Esophagus muscularis mucosa (tissue), 4 donors: ENCODE measurements at regions not wholly inside any gene's neighbourhood (a gene's known extent, or its start where the extent isn't known, plus 50 kb on each side); places are given as distances from the start of the nearest gene placed in this dataset.

Source experiments
- DNase-seq: peaks from one replicate; pipeline ENCODE4 v3.0.0-alpha.2; 2017; ENCODE audit errors: extremely low spot score
- H3K27ac ChIP-seq, 4 donors: fragments of 200-600 bp; sonication (generic); replicated peaks in 1 of 4; 1 replicate in 3 of 4; 2 replicates in 1 of 4; pipeline ENCODE4 v1.5.1; 2016 to 2019; ENCODE audit warnings: mild to moderate bottlenecking in 1 of 4
- H3K27me3 ChIP-seq, 4 donors: fragments of 200-600 bp; sonication (generic); one replicate each; pipeline versions ENCODE4 v1.5.1 to v1.6.0; 2016 to 2019
- H3K36me3 ChIP-seq, 4 donors: fragments of 200-600 bp; sonication (generic); one replicate each; pipeline ENCODE4 v1.5.1; 2016 to 2019
- H3K4me1 ChIP-seq, 4 donors: fragments of 200-600 bp; sonication (generic); one replicate each; pipeline ENCODE4 v1.5.1; 2016 to 2019
- H3K4me3 ChIP-seq, 4 donors: fragments of 200-600 bp; sonication (generic); 1 replicate in 2 of 4; 2 replicates in 2 of 4; pipeline ENCODE4 v1.5.1; 2016 to 2019; ENCODE audit warnings: mild to moderate bottlenecking in 4 of 4, moderate library complexity in 1 of 4
- H3K9me3 ChIP-seq, 4 donors: fragments of 200-600 bp; sonication (generic); 1 replicate in 3 of 4; 2 replicates in 1 of 4; pipeline ENCODE4 v1.5.1; 2016 to 2019
- CTCF ChIP-seq, 3 experiments: fragments of 200-600 bp in 2 of 3; fragments of 450-650 bp in 1 of 3; sonication (generic) in 2 of 3; IDR thresholded peaks; one replicate each; pipeline ENCODE4 v1.5.1; 2017 to 2019; ENCODE audit warnings: antibody characterized with exemption in 3 of 3, mild to moderate bottlenecking in 2 of 3, moderate library complexity in 1 of 3
- EP300 ChIP-seq: sonication (generic); formaldehyde crosslinking; IDR thresholded peaks from one replicate; pipeline ENCODE4 v1.6.1; 2017; ENCODE audit warnings: antibody characterized with exemption
- POLR2A ChIP-seq: fragments of 450-650 bp; IDR thresholded peaks from one replicate; pipeline ENCODE4 v1.6.1; 2017; ENCODE audit warnings: antibody characterized with exemption, moderate library complexity, mild to moderate bottlenecking, low read depth
- POLR2AphosphoS5 ChIP-seq, 2 donors: sonication (generic); formaldehyde crosslinking; IDR thresholded peaks; one replicate each; pipeline ENCODE4 v1.6.1; 2017; ENCODE audit warnings: antibody characterized with exemption in 2 of 2
- WGBS: methylation state at CpG from one replicate; pipeline ENCODE4 v1.1.5; 2018; 5-methylcytosine and 5-hydroxymethylcytosine counted together
- intact Hi-C: fragments of 100-400 bp; cut with DNase I; formaldehyde crosslinking; loops from one replicate; pipeline ENCODE4 v1.15.1; 2023

GRCh38 chr1:103941086-103941485 lies 191.4 kb downstream of the AMY1C start:
- no peaks in the 10 kb centered on the region for H3K36me3 ChIP-seq
- no peak overlapping the region for H3K4me3 ChIP-seq
- no peak for TF ChIP-seq CTCF (IDR thresholded peaks at IDR 0.05)
- no peak for TF ChIP-seq POLR2A
- no peak for TF ChIP-seq POLR2AphosphoS5 (IDR thresholded peaks at IDR 0.05)
- no peak for TF ChIP-seq EP300
- intact Hi-C loops = no loop called here
- no peak for DNase-seq
- H3K9me3 ChIP-seq = no peaks in the 10 kb centered on the region
- H3K4me1 ChIP-seq = no peaks in the 10 kb centered on the region
- no peaks in the 10 kb centered on the region for H3K27me3 ChIP-seq
- WGBS = 49% methylated on average over 3 of the region's 3 CpGs
- H3K27ac ChIP-seq = no peak overlapping the region

GRCh38 chr1:103942029-103942428 lies 192.3 kb downstream of the AMY1C start:
- 83% methylated on average over 1 of the region's 1 CpG for WGBS
- intact Hi-C loops = no loop called here
- TF ChIP-seq CTCF (IDR thresholded peaks at IDR 0.05) (no peak), POLR2A (no peak), EP300 (no peak), POLR2AphosphoS5 (IDR thresholded peaks at IDR 0.05) (no peak)
- no peak for DNase-seq
- H3K27me3 ChIP-seq = no peaks in the 10 kb centered on the region
- H3K4me3 ChIP-seq = no peak overlapping the region
- no peaks in the 10 kb centered on the region for H3K4me1 ChIP-seq
- H3K36me3 ChIP-seq = no peaks in the 10 kb centered on the region
- no peak overlapping the region for H3K27ac ChIP-seq
- H3K9me3 ChIP-seq = no peaks in the 10 kb centered on the region

GRCh38 chr1:103945774-103946173 lies 196.1 kb downstream of the AMY1C start:
- DNase-seq = no peak
- Histone ChIP-seq H3K4me1 (no peaks in the 10 kb centered on the region), H3K4me3 (no peak overlapping the region), H3K36me3 (no peaks in the 10 kb centered on the region), H3K27me3 (no peaks in the 10 kb centered on the region), H3K9me3 (no peaks in the 10 kb centered on the region), H3K27ac (no peak overlapping the region)
- intact Hi-C loops = no loop called here
- TF ChIP-seq EP300 = no peak
- no peak for TF ChIP-seq POLR2AphosphoS5 (IDR thresholded peaks at IDR 0.05)
- no peak for TF ChIP-seq POLR2A
- no peak for TF ChIP-seq CTCF (IDR thresholded peaks at IDR 0.05)
- 53% methylated on average over 3 of the region's 3 CpGs for WGBS

- WGBS = 39% methylated on average over 3 of the region's 3 CpGs
- TF ChIP-seq POLR2A (no peak), EP300 (no peak), CTCF (IDR thresholded peaks at IDR 0.05) (no peak), POLR2AphosphoS5 (IDR thresholded peaks at IDR 0.05) (no peak)
Measured at GRCh38 chr1:103948526-103948925, 198.8 kb downstream of the AMY1C start.

GRCh38 chr1:103949779-103950178 lies 200.1 kb downstream of the AMY1C start:
- no peaks in the 10 kb centered on the region for H3K9me3 ChIP-seq
- no peaks in the 10 kb centered on the region for H3K36me3 ChIP-seq
- no peaks in the 10 kb centered on the region for H3K27me3 ChIP-seq
- no peak overlapping the region for H3K27ac ChIP-seq
- DNase-seq = no peak
- TF ChIP-seq CTCF (IDR thresholded peaks at IDR 0.05) (no peak), EP300 (no peak), POLR2AphosphoS5 (IDR thresholded peaks at IDR 0.05) (no peak), POLR2A (no peak)
- H3K4me1 ChIP-seq = no peaks in the 10 kb centered on the region
- intact Hi-C loops = no loop called here
- no peak overlapping the region for H3K4me3 ChIP-seq

More at GRCh38 chr1:103948526-103948925, 198.8 kb downstream of the AMY1C start:
- Histone ChIP-seq H3K4me3 (no peak overlapping the region), H3K36me3 (no peaks in the 10 kb centered on the region), H3K4me1 (no peaks in the 10 kb centered on the region), H3K9me3 (no peaks in the 10 kb centered on the region), H3K27me3 (no peaks in the 10 kb centered on the region), H3K27ac (no peak overlapping the region)
- intact Hi-C loops = no loop called here
- DNase-seq = no peak
